Chondrocyte (in vitro differentiated cells): ENCODE measurements at regions not wholly inside any gene's neighbourhood (a gene's known extent, or its start where the extent isn't known, plus 50 kb on each side); places are given as distances from the start of the nearest gene placed in this dataset.

ENCODE experiments used
- DNase-seq: peaks from one replicate; pipeline ENCODE4 v3.0.0; 2021; ENCODE audit warnings: mixed read lengths, low spot score
- H3K27ac Mint-ChIP-seq: one replicate; pipeline ENCODE4 v1.8.0; 2021; ENCODE audit warnings: mild to moderate bottlenecking, moderate library complexity, mixed read lengths; ENCODE audit not compliant: unreplicated experiment
- H3K27me3 Mint-ChIP-seq: 2 replicates; pipeline ENCODE4 v1.8.0; 2021; ENCODE audit warnings: low read depth, mixed read lengths
- H3K36me3 Mint-ChIP-seq: 2 replicates; pipeline ENCODE4 v1.8.0; 2021; ENCODE audit warnings: low read depth, mixed read lengths
- H3K4me1 Mint-ChIP-seq: 2 replicates; pipeline ENCODE4 v1.8.0; 2021; ENCODE audit warnings: low read depth, mild to moderate bottlenecking, mixed read lengths
- H3K4me3 Mint-ChIP-seq: one replicate; pipeline ENCODE4 v1.8.0; 2021; ENCODE audit warnings: mild to moderate bottlenecking, moderate library complexity, mixed read lengths; ENCODE audit not compliant: unreplicated experiment
- H3K9me3 Mint-ChIP-seq: 2 replicates; pipeline ENCODE4 v1.8.0; 2021; ENCODE audit warnings: low read depth, mixed read lengths
- CTCF ChIP-seq: fragments of 200-600 bp; sonication (generic); IDR thresholded peaks from 2 replicates; pipeline ENCODE4 v1.5.0; 2021; ENCODE audit warnings: antibody characterized with exemption, mild to moderate bottlenecking, moderate library complexity

GRCh38 chr5:125429498-125429897 lies 683.1 kb upstream of the ZNF608 start:
- Mint-ChIP-seq H3K36me3 (no peaks in the 10 kb centered on the region), H3K27ac (no peak overlapping the region), H3K9me3 (peaks cover 20% of the 10 kb centered on the region), H3K4me1 (peaks cover 4% of the 10 kb centered on the region), H3K27me3 (no peaks in the 10 kb centered on the region), H3K4me3 (no peak overlapping the region)
- no peak for TF ChIP-seq CTCF
- DNase-seq: no peak

GRCh38 chr5:125433457-125433856 lies 687.0 kb upstream of the ZNF608 start:
- Mint-ChIP-seq H3K4me1 (no peaks in the 10 kb centered on the region), H3K36me3 (no peaks in the 10 kb centered on the region), H3K4me3 (no peak overlapping the region), H3K9me3 (peaks cover 14% of the 10 kb centered on the region), H3K27me3 (no peaks in the 10 kb centered on the region), H3K27ac (no peak overlapping the region)
- TF ChIP-seq CTCF: no peak
- DNase-seq: no peak

GRCh38 chr5:125439243-125439642 lies 692.8 kb upstream of the ZNF608 start:
- Mint-ChIP-seq H3K9me3 (peaks cover 38% of the 10 kb centered on the region), H3K4me3 (no peak overlapping the region), H3K36me3 (peaks cover 5% of the 10 kb centered on the region), H3K27ac (no peak overlapping the region), H3K4me1 (no peaks in the 10 kb centered on the region), H3K27me3 (no peaks in the 10 kb centered on the region)
- no peak for DNase-seq
- no peak for TF ChIP-seq CTCF

GRCh38 chr5:125440905-125441304 lies 694.5 kb upstream of the ZNF608 start:
- DNase-seq: no peak
- Mint-ChIP-seq H3K27ac (no peak overlapping the region), H3K9me3 (peaks cover 43% of the 10 kb centered on the region), H3K36me3 (peaks cover 12% of the 10 kb centered on the region), H3K4me1 (no peaks in the 10 kb centered on the region), H3K27me3 (no peaks in the 10 kb centered on the region), H3K4me3 (no peak overlapping the region)
- no peak for TF ChIP-seq CTCF

GRCh38 chr5:125446986-125447385 lies 700.5 kb upstream of the ZNF608 start:
- Mint-ChIP-seq H3K27ac (no peak overlapping the region), H3K4me1 (peaks cover 3% of the 10 kb centered on the region), H3K9me3 (peaks cover 23% of the 10 kb centered on the region), H3K36me3 (peaks cover 9% of the 10 kb centered on the region), H3K4me3 (no peak overlapping the region), H3K27me3 (no peaks in the 10 kb centered on the region)
- no peak for TF ChIP-seq CTCF
- DNase-seq: no peak
